Ovary (tissue), 7 donors: ENCODE measurements at regions not wholly inside any gene's neighbourhood (a gene's known extent, or its start where the extent isn't known, plus 50 kb on each side); places are given as distances from the start of the nearest gene placed in this dataset.

Experiments used
- DNase-seq, 5 donors: peaks; one replicate each; pipeline ENCODE4 v3.0.0-alpha.2; 2019 to 2020
- H3K27ac ChIP-seq, 2 donors: fragments of 200-600 bp; one replicate each; pipeline versions ENCODE4 v1.5.1 to v1.8.0; 2019 to 2022
- H3K27me3 ChIP-seq: fragments of 200-600 bp; one replicate; pipeline ENCODE4 v1.8.0; 2022
- H3K36me3 ChIP-seq: fragments of 200-600 bp; sonication (generic); one replicate; pipeline ENCODE4 v1.5.1; 2019
- H3K4me1 ChIP-seq: one replicate; pipeline ENCODE4 v1.8.1; 2013; ENCODE audit warnings: mild to moderate bottlenecking, moderate library complexity; ENCODE audit not compliant: insufficient read depth
- H3K4me3 ChIP-seq: fragments of 200-600 bp; sonication (generic); one replicate; pipeline ENCODE4 v1.5.1; 2017
- H3K9me3 ChIP-seq, 2 donors: fragments of 200-600 bp in 1 of 2; sonication (generic) in 1 of 2; one replicate each; pipeline versions ENCODE4 v1.5.1 to v1.8.1; 2013 to 2019; ENCODE audit warnings: mild to moderate bottlenecking in 1 of 2, moderate library complexity in 1 of 2
- EP300 ChIP-seq: sonication (generic); formaldehyde crosslinking; IDR thresholded peaks from one replicate; pipeline ENCODE4 v1.6.1; 2017; ENCODE audit warnings: antibody characterized with exemption
- POLR2A ChIP-seq: fragments of 450-650 bp; IDR thresholded peaks from one replicate; pipeline ENCODE4 v1.6.1; 2017; ENCODE audit warnings: antibody characterized with exemption, mild to moderate bottlenecking, moderate library complexity
- WGBS, 3 donors: extraction: QIAGEN DNeasy Blood & Tissue Kit in 1 of 3; methylation state at CpG; one replicate each; pipeline versions ENCODE4 v1.1.5 to v1.1.7; 2013 to 2017; 5-methylcytosine and 5-hydroxymethylcytosine counted together
- intact Hi-C, 4 donors: fragments of 100-400 bp; cut with DNase I; formaldehyde crosslinking; loops; one replicate each; pipeline versions ENCODE4 v1.11.0 to v1.15.1; 2022 to 2023
- TF ChIP-seq, protein P1 (sequence below), 3 donors: fragments of 450-650 bp in 2 of 3; fragments of 200-600 bp in 1 of 3; IDR thresholded peaks; one replicate each; pipeline versions ENCODE4 v1.5.1 to v1.8.0; 2016 to 2022; ENCODE audit warnings: antibody characterized with exemption in 3 of 3, mild to moderate bottlenecking in 1 of 3
- donor health status: DM: no; HTN: no; CAD: no; lungs with moderate emphysema.
- donor health status: DM: no; HTN: no; CAD: no.
- donor health status: Bipolar disorder and iron deficiency.
- donor health status: DM: no; HTN: no; CAD: no.
- donor health status: DM: yes; HTN: yes; CAD: no.

DNA sequence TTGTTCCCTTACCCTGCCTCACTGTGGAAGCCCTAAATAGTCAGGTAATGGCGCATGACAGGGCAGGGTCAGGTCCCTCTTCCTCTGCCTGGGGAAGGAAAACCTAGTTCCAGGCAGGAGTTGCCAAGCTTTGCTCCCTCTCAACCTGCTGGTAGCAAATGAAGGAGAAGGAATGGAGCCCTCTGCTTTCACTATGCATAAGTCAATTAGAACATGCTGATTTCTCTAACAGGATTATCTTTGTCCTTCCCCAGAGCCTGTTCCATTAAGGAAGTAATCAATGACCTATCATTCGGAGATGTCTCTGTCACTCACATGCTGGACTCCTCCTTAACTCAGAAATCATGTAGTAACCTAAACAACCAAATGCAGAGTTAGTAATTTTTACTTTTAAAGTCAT, 161.8 kb upstream of the NFIA start:
- intact Hi-C loops: no loop called here
- no peak for DNase-seq
- Histone ChIP-seq H3K4me1 (peaks cover 12% of the 10 kb centered on the region), H3K27ac (no peak overlapping the region), H3K9me3 (no peaks in the 10 kb centered on the region), H3K4me3 (no peak overlapping the region), H3K27me3 (no peaks in the 10 kb centered on the region), H3K36me3 (no peaks in the 10 kb centered on the region)
- 89 to 92% (median 91%) methylated on average over 2 of the region's 2 CpGs for WGBS, 3 donors
- TF ChIP-seq POLR2A (no peak), EP300 (no peak)
- TF ChIP-seq, protein P1, sequence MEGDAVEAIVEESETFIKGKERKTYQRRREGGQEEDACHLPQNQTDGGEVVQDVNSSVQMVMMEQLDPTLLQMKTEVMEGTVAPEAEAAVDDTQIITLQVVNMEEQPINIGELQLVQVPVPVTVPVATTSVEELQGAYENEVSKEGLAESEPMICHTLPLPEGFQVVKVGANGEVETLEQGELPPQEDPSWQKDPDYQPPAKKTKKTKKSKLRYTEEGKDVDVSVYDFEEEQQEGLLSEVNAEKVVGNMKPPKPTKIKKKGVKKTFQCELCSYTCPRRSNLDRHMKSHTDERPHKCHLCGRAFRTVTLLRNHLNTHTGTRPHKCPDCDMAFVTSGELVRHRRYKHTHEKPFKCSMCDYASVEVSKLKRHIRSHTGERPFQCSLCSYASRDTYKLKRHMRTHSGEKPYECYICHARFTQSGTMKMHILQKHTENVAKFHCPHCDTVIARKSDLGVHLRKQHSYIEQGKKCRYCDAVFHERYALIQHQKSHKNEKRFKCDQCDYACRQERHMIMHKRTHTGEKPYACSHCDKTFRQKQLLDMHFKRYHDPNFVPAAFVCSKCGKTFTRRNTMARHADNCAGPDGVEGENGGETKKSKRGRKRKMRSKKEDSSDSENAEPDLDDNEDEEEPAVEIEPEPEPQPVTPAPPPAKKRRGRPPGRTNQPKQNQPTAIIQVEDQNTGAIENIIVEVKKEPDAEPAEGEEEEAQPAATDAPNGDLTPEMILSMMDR (IDR thresholded peaks at IDR 0.05): no peak

DNA sequence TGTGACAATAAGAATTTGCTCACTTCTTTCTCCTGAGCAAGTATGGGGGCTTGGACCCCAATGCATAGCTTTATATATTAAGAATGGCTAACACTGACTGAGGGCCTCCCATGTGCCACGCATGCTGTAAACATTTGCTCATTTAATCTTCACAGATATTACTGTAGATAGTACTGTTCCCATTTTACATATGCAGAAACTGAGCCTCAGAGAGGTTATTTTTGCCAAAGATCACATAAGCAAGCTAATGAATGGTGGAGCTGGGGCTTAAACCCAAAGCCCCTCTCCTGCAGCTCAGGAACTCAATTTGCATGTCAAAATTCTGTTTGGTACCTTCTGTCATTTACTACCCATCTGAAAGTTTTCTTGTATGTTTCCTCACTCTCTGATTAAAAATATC, 163.5 kb upstream of the NFIA start:
- TF ChIP-seq POLR2A (no peak), EP300 (no peak)
- TF ChIP-seq, protein P1 (IDR thresholded peaks at IDR 0.05): no peak
- no peaks in the 10 kb centered on the region for H3K36me3 ChIP-seq

DNA sequence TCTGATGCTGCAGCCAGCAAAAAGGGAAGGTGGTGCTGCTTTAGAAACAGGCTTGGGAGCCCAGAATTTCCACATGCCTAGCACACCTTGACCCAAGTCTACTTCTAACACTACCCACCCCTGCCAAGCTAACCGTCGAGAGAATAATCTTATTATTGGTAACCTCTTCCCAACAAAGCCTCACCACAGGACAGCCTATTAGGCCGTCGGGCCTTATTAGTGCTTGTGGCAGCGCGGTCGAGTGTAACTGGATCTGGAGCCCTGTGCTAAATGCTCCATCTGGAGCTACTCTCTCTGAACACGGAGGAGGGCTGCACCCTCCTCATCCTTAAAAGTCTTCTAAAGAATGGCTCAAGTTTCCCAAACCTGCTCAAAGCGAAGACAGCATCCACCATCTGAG, 165.5 kb upstream of the NFIA start:
- H3K36me3 ChIP-seq: no peaks in the 10 kb centered on the region
- DNase-seq: no peak
- intact Hi-C loops: no loop called here
- no peak overlapping the region for H3K4me3 ChIP-seq
- no peak overlapping the region for H3K27ac ChIP-seq
- H3K9me3 ChIP-seq: no peaks in the 10 kb centered on the region
- peaks cover 3% of the 10 kb centered on the region for H3K4me1 ChIP-seq
- WGBS, 3 donors: 85 to 92% (median 90%) methylated on average over 9 of the region's 9 CpGs
- TF ChIP-seq POLR2A: no peak
- TF ChIP-seq EP300: no peak
- TF ChIP-seq, protein P1 (IDR thresholded peaks at IDR 0.05): no peak
- no peaks in the 10 kb centered on the region for H3K27me3 ChIP-seq

More for the DNA sequence above, 163.5 kb upstream of the NFIA start:
- no peak overlapping the region for H3K4me3 ChIP-seq
- no peaks in the 10 kb centered on the region for H3K27me3 ChIP-seq
- no peaks in the 10 kb centered on the region for H3K9me3 ChIP-seq
- WGBS, 3 donors: 92 to 100% (median 92%) methylated on average over 1 of the region's 1 CpG
- peaks cover 6% of the 10 kb centered on the region for H3K4me1 ChIP-seq
- DNase-seq: no peak
- intact Hi-C loops: no loop called here
- H3K27ac ChIP-seq: no peak overlapping the region

DNA sequence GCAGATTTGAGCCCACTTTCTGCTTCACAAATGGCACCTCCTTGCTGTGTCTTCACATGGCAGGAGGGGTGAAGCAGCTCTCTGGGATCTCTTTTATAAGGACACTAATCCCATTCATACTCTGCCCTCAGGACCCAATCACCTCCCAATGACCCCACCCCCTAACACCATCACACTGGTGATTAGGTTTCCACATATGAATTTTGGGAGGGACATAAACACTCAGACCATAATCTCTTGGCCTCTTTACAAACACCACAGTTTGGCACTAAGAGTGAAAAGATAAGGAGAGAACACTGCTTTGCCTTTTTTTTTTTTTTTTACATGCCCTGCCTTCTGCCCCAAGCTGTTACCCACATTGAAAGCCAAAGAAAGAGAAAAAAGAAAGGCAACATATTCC, 166.2 kb upstream of the NFIA start:
- TF ChIP-seq, protein P1 (IDR thresholded peaks at IDR 0.05): no peak
- Histone ChIP-seq H3K4me3 (no peak overlapping the region), H3K4me1 (peaks cover 3% of the 10 kb centered on the region), H3K27ac (no peak overlapping the region), H3K36me3 (no peaks in the 10 kb centered on the region), H3K27me3 (no peaks in the 10 kb centered on the region), H3K9me3 (no peaks in the 10 kb centered on the region)
- intact Hi-C loops: no loop called here
- no peak for DNase-seq

DNA sequence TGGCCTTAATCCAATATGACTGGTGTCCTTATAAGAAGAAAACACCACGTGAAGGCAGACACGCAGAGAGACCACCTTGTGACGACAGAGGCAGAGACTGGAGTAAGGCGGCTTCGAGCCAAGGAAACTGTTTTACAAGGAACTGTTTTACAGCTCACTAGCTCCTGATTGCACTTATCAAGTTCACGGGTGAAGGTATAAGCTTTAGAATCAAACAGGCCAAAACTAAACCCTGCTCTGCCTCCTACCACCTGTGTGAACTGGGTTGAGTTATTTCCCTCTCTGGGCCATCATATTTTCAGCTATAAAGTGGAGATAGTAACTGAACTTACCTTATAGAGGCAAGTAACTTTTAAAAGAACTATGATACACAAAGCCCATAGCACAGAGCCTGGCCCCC, 166.9 kb upstream of the NFIA start:
- intact Hi-C loops: no loop called here
- H3K36me3 ChIP-seq: no peaks in the 10 kb centered on the region
- no peaks in the 10 kb centered on the region for H3K9me3 ChIP-seq
- no peak overlapping the region for H3K27ac ChIP-seq
- 91 to 92% (median 91%) methylated on average over 6 of the region's 6 CpGs for WGBS, 3 donors
- no peak overlapping the region for H3K4me3 ChIP-seq
- no peaks in the 10 kb centered on the region for H3K27me3 ChIP-seq
- H3K4me1 ChIP-seq: peaks cover 3% of the 10 kb centered on the region
- TF ChIP-seq, protein P1 (IDR thresholded peaks at IDR 0.05): no peak
- TF ChIP-seq POLR2A (no peak), EP300 (no peak)
- DNase-seq: no peak
